SK-N-SH treated with all-trans-retinoic acid at 6 μM for 48 hours (cell line): ENCODE measurements at regions not wholly inside any gene's neighbourhood (a gene's known extent, or its start where the extent isn't known, plus 50 kb on each side); places are given as distances from the start of the nearest gene placed in this dataset.

Experiments
- ATAC-seq: fragments of 200-7000 bp; cut with Tn5 transposase; 3 replicates; pipeline ENCODE4 v1.9.1; 2020; ENCODE audit warnings: mild to moderate bottlenecking, moderate library complexity
- ARNTL ChIP-seq: fragments of 450-650 bp; formaldehyde crosslinking; IDR thresholded peaks from 2 replicates; pipeline ENCODE4 v1.5.0; 2020; ENCODE audit warnings: low read depth, mild to moderate bottlenecking, moderate library complexity, borderline replicate concordance
- BACH2 ChIP-seq: fragments of 250-450 bp; sonication (Bioruptor Pico); IDR thresholded peaks from 2 replicates; pipeline ENCODE4 v1.9.0; 2021; ENCODE audit warnings: mild to moderate bottlenecking, borderline replicate concordance
- CREB5 ChIP-seq: fragments of 250-450 bp; sonication (Bioruptor Pico); IDR thresholded peaks from 2 replicates; pipeline ENCODE4 v1.5.1; 2020; ENCODE audit warnings: low read depth, mild to moderate bottlenecking, moderate library complexity
- CSDC2 ChIP-seq: fragments of 250-450 bp; sonication (Bioruptor Pico); IDR thresholded peaks from 2 replicates; pipeline ENCODE4 v1.5.0; 2020; ENCODE audit warnings: mild to moderate bottlenecking, moderate library complexity
- CSRNP3 ChIP-seq: fragments of 250-450 bp; sonication (Bioruptor Pico); IDR thresholded peaks from 2 replicates; pipeline ENCODE4 v1.5.1; 2021; ENCODE audit warnings: mild to moderate bottlenecking, moderate library complexity
- ESRRG ChIP-seq: fragments of 250-450 bp; sonication (Bioruptor Pico); IDR thresholded peaks from 2 replicates; pipeline ENCODE4 v1.6.1; 2021; ENCODE audit warnings: mild to moderate bottlenecking
- GLIS3 ChIP-seq: fragments of 250-450 bp; sonication (Bioruptor Pico); IDR thresholded peaks from 2 replicates; pipeline ENCODE4 v1.5.0; 2020; ENCODE audit warnings: mild to moderate bottlenecking, moderate library complexity
- ISL1 ChIP-seq: fragments of 250-450 bp; sonication (Bioruptor Pico); IDR thresholded peaks from 2 replicates; pipeline ENCODE4 v2.1.2; 2022; ENCODE audit warnings: mild to moderate bottlenecking, moderate library complexity
- OSR1 ChIP-seq: fragments of 250-450 bp; sonication (Bioruptor Pico); IDR thresholded peaks from 2 replicates; pipeline ENCODE4 v1.8.0; 2022; ENCODE audit warnings: moderate library complexity, mild to moderate bottlenecking, inconsistent platforms
- PATZ1 ChIP-seq: fragments of 250-450 bp; sonication (Bioruptor Pico); IDR thresholded peaks from 2 replicates; pipeline ENCODE4 v1.8.0; 2020; ENCODE audit warnings: mild to moderate bottlenecking, moderate library complexity, borderline replicate concordance
- PPARA ChIP-seq: fragments of 250-450 bp; sonication (Bioruptor Pico); IDR thresholded peaks from 2 replicates; pipeline ENCODE4 v1.5.0; 2020; ENCODE audit warnings: mild to moderate bottlenecking, borderline replicate concordance
- RARB ChIP-seq: fragments of 250-450 bp; sonication (Bioruptor Pico); IDR thresholded peaks from 2 replicates; pipeline ENCODE4 v1.8.0; 2021; ENCODE audit warnings: mild to moderate bottlenecking, moderate library complexity
- SNAI2 ChIP-seq: fragments of 250-450 bp; sonication (Bioruptor Pico); IDR thresholded peaks from 2 replicates; pipeline ENCODE4 v1.5.0; 2020; ENCODE audit warnings: mild to moderate bottlenecking, moderate library complexity
- TCF4 ChIP-seq: fragments of 250-450 bp; sonication (Bioruptor Pico); IDR thresholded peaks from 2 replicates; pipeline ENCODE4 v1.8.0; 2021; ENCODE audit warnings: mild to moderate bottlenecking, moderate library complexity, borderline replicate concordance
- TOX ChIP-seq: fragments of 250-450 bp; sonication (Bioruptor Pico); IDR thresholded peaks from 2 replicates; pipeline ENCODE4 v1.8.0; 2021; ENCODE audit warnings: mild to moderate bottlenecking, moderate library complexity, borderline replicate concordance
- ZC3H10 ChIP-seq: fragments of 250-450 bp; sonication (Bioruptor Pico); IDR thresholded peaks from 2 replicates; pipeline ENCODE4 v1.5.1; 2021; ENCODE audit warnings: mild to moderate bottlenecking, moderate library complexity
- ZFP3 ChIP-seq: fragments of 250-450 bp; sonication (Bioruptor Pico); IDR thresholded peaks from 2 replicates; pipeline ENCODE4 v1.5.0; 2020; ENCODE audit warnings: mild to moderate bottlenecking, moderate library complexity
- ZFP30 ChIP-seq: fragments of 450-650 bp; formaldehyde crosslinking; IDR thresholded peaks from 2 replicates; pipeline ENCODE4 v1.5.0; 2022; ENCODE audit warnings: mild to moderate bottlenecking, moderate library complexity
- ZNF70 ChIP-seq: fragments of 450-650 bp; formaldehyde crosslinking; IDR thresholded peaks from 2 replicates; pipeline ENCODE4 v1.5.0; 2020; ENCODE audit warnings: mild to moderate bottlenecking, moderate library complexity
- ZNF8 ChIP-seq: fragments of 450-650 bp; formaldehyde crosslinking; IDR thresholded peaks from 2 replicates; pipeline ENCODE4 v1.5.0; 2020; ENCODE audit warnings: mild to moderate bottlenecking, moderate library complexity
- TF ChIP-seq, protein P1 (sequence below): fragments of 250-450 bp; sonication (Bioruptor Pico); IDR thresholded peaks from 2 replicates; pipeline ENCODE4 v1.8.0; 2021; ENCODE audit warnings: low read depth, mild to moderate bottlenecking, moderate library complexity, borderline replicate concordance
- TF ChIP-seq, protein P2 (sequence below): fragments of 250-450 bp; sonication (Bioruptor Pico); IDR thresholded peaks from 2 replicates; pipeline ENCODE4 v1.5.0; 2020; ENCODE audit warnings: mild to moderate bottlenecking, moderate library complexity

GRCh38 chr3:120838441-120839091 lies 69.4 kb upstream of the STXBP5L start:
- TF ChIP-seq ARNTL (CRISPR knock-in tag) (no peak), ZNF70 (CRISPR knock-in tag) (no peak), BACH2 (CRISPR knock-in tag) (no peak), PATZ1 (no peak), RARB (CRISPR knock-in tag) (no peak), ZC3H10 (CRISPR knock-in tag) (no peak), CSDC2 (CRISPR knock-in tag) (no peak), PPARA (CRISPR knock-in tag) (no peak), ESRRG (CRISPR knock-in tag) (no peak), ZNF8 (CRISPR knock-in tag) (no peak), SNAI2 (CRISPR knock-in tag) (no peak)
- TF ChIP-seq, protein P1, sequence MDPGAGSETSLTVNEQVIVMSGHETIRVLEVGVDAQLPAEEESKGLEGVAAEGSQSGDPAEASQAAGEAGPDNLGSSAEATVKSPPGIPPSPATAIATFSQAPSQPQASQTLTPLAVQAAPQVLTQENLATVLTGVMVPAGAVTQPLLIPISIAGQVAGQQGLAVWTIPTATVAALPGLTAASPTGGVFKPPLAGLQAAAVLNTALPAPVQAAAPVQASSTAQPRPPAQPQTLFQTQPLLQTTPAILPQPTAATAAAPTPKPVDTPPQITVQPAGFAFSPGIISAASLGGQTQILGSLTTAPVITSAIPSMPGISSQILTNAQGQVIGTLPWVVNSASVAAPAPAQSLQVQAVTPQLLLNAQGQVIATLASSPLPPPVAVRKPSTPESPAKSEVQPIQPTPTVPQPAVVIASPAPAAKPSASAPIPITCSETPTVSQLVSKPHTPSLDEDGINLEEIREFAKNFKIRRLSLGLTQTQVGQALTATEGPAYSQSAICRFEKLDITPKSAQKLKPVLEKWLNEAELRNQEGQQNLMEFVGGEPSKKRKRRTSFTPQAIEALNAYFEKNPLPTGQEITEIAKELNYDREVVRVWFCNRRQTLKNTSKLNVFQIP (CRISPR knock-in tag), result no peak
- ATAC-seq, result no peak

DNA sequence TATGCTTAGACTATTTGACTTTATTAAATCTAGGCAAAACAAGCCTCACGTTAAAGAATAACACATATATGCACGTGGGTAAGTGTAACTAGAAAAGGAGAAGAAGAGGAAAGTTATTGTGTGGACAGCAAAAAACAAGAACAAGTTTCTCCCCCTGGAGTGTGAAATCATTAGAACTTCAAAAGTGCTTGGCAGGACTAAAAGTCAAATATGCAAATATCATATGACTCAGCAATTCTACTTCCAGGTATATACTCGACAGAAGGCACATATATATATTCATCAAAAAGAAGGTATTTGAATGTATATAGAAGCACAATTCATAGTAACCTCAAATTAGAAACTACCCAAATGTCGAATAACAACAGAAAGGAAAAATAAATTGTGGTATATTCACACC lies 68.9 kb upstream of the STXBP5L start:
- no peak for ATAC-seq
- TF ChIP-seq ZFP3 (CRISPR knock-in tag) (no peak), TCF4 (no peak), PPARA (CRISPR knock-in tag) (no peak), ZNF8 (CRISPR knock-in tag) (no peak), RARB (CRISPR knock-in tag) (no peak), ZC3H10 (CRISPR knock-in tag) (no peak), TOX (CRISPR knock-in tag) (no peak)
- TF ChIP-seq, protein P1 (CRISPR knock-in tag), result no peak

DNA sequence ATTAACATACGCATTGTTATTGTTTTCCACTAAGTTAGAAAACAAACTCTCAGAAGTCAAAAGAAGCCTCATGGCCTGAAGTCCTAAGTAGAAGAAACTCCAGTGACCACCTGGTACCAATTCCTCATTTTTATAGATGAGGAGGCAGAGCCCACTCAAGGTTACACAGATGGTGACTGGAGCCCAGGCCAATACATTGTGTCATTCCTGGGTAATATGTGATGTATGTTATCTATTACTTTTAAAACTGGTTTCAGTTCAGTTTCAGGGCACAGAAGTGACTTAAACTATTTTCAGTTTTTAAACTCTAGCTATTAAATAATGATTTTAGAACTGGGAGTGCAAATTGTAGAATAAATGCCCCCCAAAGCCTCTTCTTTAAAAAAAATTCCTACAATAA lies 66.7 kb upstream of the STXBP5L start:
- TF ChIP-seq OSR1 (CRISPR knock-in tag) (no peak), SNAI2 (CRISPR knock-in tag) (no peak), ESRRG (CRISPR knock-in tag) (no peak), BACH2 (CRISPR knock-in tag) (no peak), ARNTL (CRISPR knock-in tag) (no peak), TCF4 (no peak), GLIS3 (CRISPR knock-in tag) (no peak), ZFP30 (no peak), PATZ1 (no peak), ZNF70 (CRISPR knock-in tag) (no peak), ZNF8 (CRISPR knock-in tag) (no peak), RARB (CRISPR knock-in tag) (no peak), TOX (CRISPR knock-in tag) (no peak), CSRNP3 (CRISPR knock-in tag) (no peak), ISL1 (CRISPR knock-in tag) (no peak), CREB5 (no peak)
- TF ChIP-seq, protein P2, sequence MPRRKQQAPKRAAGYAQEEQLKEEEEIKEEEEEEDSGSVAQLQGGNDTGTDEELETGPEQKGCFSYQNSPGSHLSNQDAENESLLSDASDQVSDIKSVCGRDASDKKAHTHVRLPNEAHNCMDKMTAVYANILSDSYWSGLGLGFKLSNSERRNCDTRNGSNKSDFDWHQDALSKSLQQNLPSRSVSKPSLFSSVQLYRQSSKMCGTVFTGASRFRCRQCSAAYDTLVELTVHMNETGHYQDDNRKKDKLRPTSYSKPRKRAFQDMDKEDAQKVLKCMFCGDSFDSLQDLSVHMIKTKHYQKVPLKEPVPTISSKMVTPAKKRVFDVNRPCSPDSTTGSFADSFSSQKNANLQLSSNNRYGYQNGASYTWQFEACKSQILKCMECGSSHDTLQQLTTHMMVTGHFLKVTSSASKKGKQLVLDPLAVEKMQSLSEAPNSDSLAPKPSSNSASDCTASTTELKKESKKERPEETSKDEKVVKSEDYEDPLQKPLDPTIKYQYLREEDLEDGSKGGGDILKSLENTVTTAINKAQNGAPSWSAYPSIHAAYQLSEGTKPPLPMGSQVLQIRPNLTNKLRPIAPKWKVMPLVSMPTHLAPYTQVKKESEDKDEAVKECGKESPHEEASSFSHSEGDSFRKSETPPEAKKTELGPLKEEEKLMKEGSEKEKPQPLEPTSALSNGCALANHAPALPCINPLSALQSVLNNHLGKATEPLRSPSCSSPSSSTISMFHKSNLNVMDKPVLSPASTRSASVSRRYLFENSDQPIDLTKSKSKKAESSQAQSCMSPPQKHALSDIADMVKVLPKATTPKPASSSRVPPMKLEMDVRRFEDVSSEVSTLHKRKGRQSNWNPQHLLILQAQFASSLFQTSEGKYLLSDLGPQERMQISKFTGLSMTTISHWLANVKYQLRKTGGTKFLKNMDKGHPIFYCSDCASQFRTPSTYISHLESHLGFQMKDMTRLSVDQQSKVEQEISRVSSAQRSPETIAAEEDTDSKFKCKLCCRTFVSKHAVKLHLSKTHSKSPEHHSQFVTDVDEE, result no peak
- TF ChIP-seq, protein P1 (CRISPR knock-in tag), result no peak
- no peak for ATAC-seq
